ENCODE measurements at regions not wholly inside any gene's neighbourhood (a gene's known extent, or its start where the extent isn't known, plus 50 kb on each side); places are given as distances from the start of the nearest gene placed in this dataset.

GRCh38 chr17:33779234-33779591 lies 475.9 kb upstream of the CCL2 start:
- Histone ChIP-seq H3K4me3 (ENCODE audit: insufficient read depth, low read depth, low read length) (no peak overlapping the region), H4K5ac (ENCODE audit: low read depth, low read length) (no peak overlapping the region), H3K27ac (ENCODE audit: insufficient read depth, low read length) (no peak overlapping the region), H3K27me3 (ENCODE audit: control insufficient read depth, insufficient read depth, low read length) (peaks cover 2% of the 10 kb centered on the region; the same call in 1 of the 2 replicates), H3K56ac (ENCODE audit: extremely low read depth, insufficient read depth, low read length) (no peak overlapping the region), H2BK120ac (ENCODE audit: low read depth, low read length) (no peak overlapping the region), H2BK15ac (ENCODE audit: low read depth, low read length) (no peak overlapping the region), H3K4ac (ENCODE audit: low read depth, low read length) (no peak overlapping the region), H3K23ac (ENCODE audit: low read depth, low read length) (no peak overlapping the region), H3K14ac (replicated peaks; ENCODE audit: low read depth, low read length) (no peak overlapping the region), H4K20me1 (ENCODE audit: insufficient read depth, low read length) (no peaks in the 10 kb centered on the region), H2AK5ac (ENCODE audit: low read depth, low read length) (no peak overlapping the region), H3K4me1 (ENCODE audit: control insufficient read depth, insufficient read depth, low read length) (no peaks in the 10 kb centered on the region), H3K4me2 (ENCODE audit: low read depth, low read length) (no peak overlapping the region), H3K36me3 (ENCODE audit: control insufficient read depth, insufficient read depth, low read length) (no peaks in the 10 kb centered on the region), H3K9me1 (ENCODE audit: insufficient read depth, low read length) (no peaks in the 10 kb centered on the region), H3K9me3 (ENCODE audit: control insufficient read depth, insufficient read depth, low read length) (no peaks in the 10 kb centered on the region), H2BK5ac (ENCODE audit: low read depth, low read length, poor library complexity, severe bottlenecking) (no peak overlapping the region), H3K79me1 (ENCODE audit: low read depth in 1 of 2, low read length in 2 of 2) (no peaks in the 10 kb centered on the region), H3K18ac (ENCODE audit: low read depth, low read length) (no peak overlapping the region), H2AFZ (replicated peaks; ENCODE audit: low read length, poor library complexity) (no peak overlapping the region), H2AK9ac (replicated peaks; ENCODE audit: low read depth, low read length, poor library complexity) (no peak overlapping the region), H4K8ac (ENCODE audit: low read depth in 2 of 2, low read length in 2 of 2) (no peak overlapping the region), H2BK20ac (ENCODE audit: low read depth, low read length) (no peak overlapping the region), H4K91ac (ENCODE audit: insufficient read depth, low read depth, low read length) (no peak overlapping the region), H3K9ac (ENCODE audit: low read depth, low read length) (no peak overlapping the region)
- intact Hi-C loops (cut with micrococcal nuclease) (loop anchor here (1.0 to 2.0 kb wide), 4 partner anchors 384 to 582 kb away; no protein-coding TSS in a partner anchor), in situ Hi-C loops (cut with MboI; ENCODE audit: low sequenced_read_pairs) (loop anchor here (10.0 kb wide), 1 partner anchor 586 kb away; the partner anchor contains the start of gene CCL1), dilution Hi-C loops (cut with HindIII; ENCODE audit: low sequenced_read_pairs, unreplicated experiment) (no loop called here)
- POLR2A ChIA-PET (ENCODE audit: unreplicated experiment), result no interaction called here
- no TSS peak for BruUV-seq (replicated peaks)
- ATAC-seq (ENCODE audit: low read depth) (peak; percentile 97), DNase-seq (peak; percentile 69)
- no CpG with 5 or more reads among the region's 5 CpGs for whole genome bisulfite sequencing, 2 experiments (ENCODE audit: extremely low coverage in 2 of 2, insufficient read length in 1 of 2)
- CTCF ChIA-PET, result interaction anchor here (0.6 to 1.4 kb wide), 13 partner anchors 9 to 1149 kb away, joined by 3 to 6 read pairs (median 3); no protein-coding TSS in a partner anchor
- no peak for TF ChIP-seq NFE2L2 (IDR thresholded peaks at IDR 0.05; ENCODE audit: low read depth, low read length)
- TF ChIP-seq MAFK (IDR thresholded peaks at IDR 0.05; ENCODE audit: low read depth, low read length), result no peak
- TF ChIP-seq RCOR1 (IDR thresholded peaks at IDR 0.05; ENCODE audit: insufficient replicate concordance, low read length), result no peak
- no peak for TF ChIP-seq RFX5 (IDR thresholded peaks at IDR 0.05; ENCODE audit: low read depth, low read length)
- no peak for TF ChIP-seq FOS (IDR thresholded peaks at IDR 0.05; ENCODE audit: low read depth, low read length)
- no peak for TF ChIP-seq MAZ (IDR thresholded peaks at IDR 0.05; ENCODE audit: borderline replicate concordance, low read depth, low read length)
- no peak for TF ChIP-seq POLR2A (IDR thresholded peaks at IDR 0.05; ENCODE audit: low read depth, low read length)
- TF ChIP-seq MXI1 (IDR thresholded peaks at IDR 0.05; ENCODE audit: borderline replicate concordance, low read depth, low read length), result no peak
- no peak for TF ChIP-seq CEBPB (IDR thresholded peaks at IDR 0.05; ENCODE audit: low read depth, low read length)
- TF ChIP-seq ELK1 (IDR thresholded peaks at IDR 0.05; ENCODE audit: borderline replicate concordance, low read depth, low read length), result no peak
- peak; percentile 54 for TF ChIP-seq RAD21 (IDR thresholded peaks at IDR 0.05; ENCODE audit: low read length)
- TF ChIP-seq CTCF (conservative IDR thresholded peaks at IDR 0.05; ENCODE audit: low read depth, low read length), result peak; percentile 89
- peak; percentile 50 for TF ChIP-seq SMC3 (IDR thresholded peaks at IDR 0.05; ENCODE audit: low read depth, low read length)
- TF ChIP-seq BHLHE40 (IDR thresholded peaks at IDR 0.05; ENCODE audit: low read depth, low read length), result no peak
- TF ChIP-seq USF2 (IDR thresholded peaks at IDR 0.05; ENCODE audit: low read depth, low read length), result no peak
- TF ChIP-seq CHD1 (IDR thresholded peaks at IDR 0.05; ENCODE audit: low read depth, low read length), result no peak

Data from IMR-90 (cell line).